EH (cell line): ENCODE measurements at regions not wholly inside any gene's neighbourhood (a gene's known extent, or its start where the extent isn't known, plus 50 kb on each side); places are given as distances from the start of the nearest gene placed in this dataset.
"Not testable (repeated sequence)": the region's sequence is repeated elsewhere in the genome, so short reads cannot be mapped to it uniquely, and the experiment has no call there.

ENCODE experiments used
- DNase-seq: peaks from one replicate; pipeline ENCODE4 v3.0.0-alpha.2; 2015; ENCODE audit warnings: low read depth

GRCh38 chr14:43540948-43541347 is 966.1 kb downstream of the FSCB start:
- DNase-seq = no peak

GRCh38 chr14:43539210-43539609 is 967.9 kb downstream of the FSCB start:
- no peak for DNase-seq

- no peak for DNase-seq
These were observed 971.7 kb downstream of the FSCB start for GRCh38 chr14:43535231-43535838.

GRCh38 chr14:43532825-43533416 is 974.2 kb downstream of the FSCB start:
- no peak for DNase-seq

GRCh38 chr14:43528321-43528720 is 978.8 kb downstream of the FSCB start:
- DNase-seq = no peak

GRCh38 chr14:43525658-43526057 is 981.4 kb downstream of the FSCB start:
- DNase-seq = no peak

GRCh38 chr14:43522901-43523300 is 984.2 kb downstream of the FSCB start:
- DNase-seq = no peak

- DNase-seq = no peak
These were observed 984.9 kb downstream of the FSCB start for GRCh38 chr14:43522191-43522590.

- DNase-seq = no peak
These were observed 1003.6 kb downstream of the FSCB start for GRCh38 chr14:43503508-43503907.

GRCh38 chr14:43492359-43492758 is 1014.7 kb downstream of the FSCB start:
- not testable (repeated sequence) for DNase-seq

GRCh38 chr14:43483415-43483814 is 1023.7 kb downstream of the FSCB start:
- DNase-seq = no peak

GRCh38 chr14:43481864-43482263 is 1025.2 kb downstream of the FSCB start:
- no peak for DNase-seq

- no peak for DNase-seq
These were observed 1026.1 kb downstream of the FSCB start for GRCh38 chr14:43480976-43481375.

GRCh38 chr14:43479596-43480195 is 1027.4 kb downstream of the FSCB start:
- DNase-seq = no peak

GRCh38 chr14:43476822-43477221 is 1030.3 kb downstream of the FSCB start:
- DNase-seq = no peak

GRCh38 chr14:43475757-43476156 is 1031.3 kb downstream of the FSCB start:
- no peak for DNase-seq

GRCh38 chr14:43471595-43471994 is 1035.5 kb downstream of the FSCB start:
- no peak for DNase-seq

GRCh38 chr14:43464968-43465367 is 1042.1 kb downstream of the FSCB start:
- no peak for DNase-seq

- DNase-seq = no peak
These were observed 1057.8 kb downstream of the FSCB start for GRCh38 chr14:43449291-43449690.

GRCh38 chr14:43438056-43438455 is 1069.0 kb downstream of the FSCB start:
- no peak for DNase-seq

- DNase-seq = no peak
These were observed 1088.8 kb downstream of the FSCB start for GRCh38 chr14:43418324-43418723.

- no peak for DNase-seq
These were observed 1094.0 kb downstream of the FSCB start for GRCh38 chr14:43413084-43413483.

- DNase-seq = no peak
These were observed 1095.2 kb downstream of the FSCB start for GRCh38 chr14:43411841-43412240.

- no peak for DNase-seq
These were observed 1096.5 kb downstream of the FSCB start for GRCh38 chr14:43410631-43411030.
